ENCODE measurements at regions not wholly inside any gene's neighbourhood (a gene's known extent, or its start where the extent isn't known, plus 50 kb on each side); places are given as distances from the start of the nearest gene placed in this dataset.

DNA sequence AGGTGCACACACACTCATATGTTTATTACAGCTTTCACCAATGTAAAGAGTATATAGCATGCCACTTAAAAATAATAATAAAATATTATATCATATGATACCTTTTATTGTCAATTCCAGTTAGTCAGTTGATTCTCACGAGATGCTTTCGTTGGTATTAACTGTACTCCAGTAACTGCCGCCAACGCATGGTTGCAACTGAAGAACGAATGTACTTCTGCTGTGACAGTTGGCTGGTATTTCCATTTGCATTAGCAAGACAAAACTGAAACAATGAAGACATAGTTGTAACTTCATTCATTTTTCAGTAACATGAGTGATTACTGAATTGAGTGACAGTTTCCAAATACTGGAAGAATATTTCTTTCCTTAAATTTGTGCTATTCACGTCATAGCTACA is 70.5 kb upstream of the PRKCQ start:
- no peak overlapping the region for H3K27ac Mint-ChIP-seq
- H3K4me3 Mint-ChIP-seq = no peak overlapping the region
- H3K4me1 Mint-ChIP-seq = no peaks in the 10 kb centered on the region
- H3K9me3 Mint-ChIP-seq = no peaks in the 10 kb centered on the region
- H3K27me3 Mint-ChIP-seq = peaks cover 23% of the 10 kb centered on the region
- no peaks in the 10 kb centered on the region for H3K36me3 Mint-ChIP-seq
- ATAC-seq = no peak

DNA sequence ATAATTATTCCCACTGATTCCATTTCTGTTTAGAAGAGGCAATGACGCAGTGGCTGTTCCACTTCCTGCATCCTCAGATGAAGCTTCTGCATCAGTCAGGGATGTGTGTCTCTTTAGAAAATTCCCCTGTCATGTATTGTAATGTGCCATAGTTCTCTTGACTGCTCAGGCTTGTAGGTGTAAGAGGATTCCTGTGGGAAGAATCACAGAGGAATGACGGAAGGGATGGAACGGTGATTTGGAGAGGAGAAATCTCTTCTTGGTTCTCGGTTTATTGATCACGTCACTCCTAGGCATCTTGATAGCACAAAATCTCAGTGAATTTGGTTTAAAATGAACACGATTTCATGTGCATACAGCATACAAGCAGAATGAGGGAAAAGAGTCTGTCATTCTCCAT is 69.8 kb upstream of the PRKCQ start:
- Mint-ChIP-seq H3K4me3 (no peak overlapping the region), H3K9me3 (no peaks in the 10 kb centered on the region), H3K4me1 (no peaks in the 10 kb centered on the region), H3K27me3 (peaks cover 18% of the 10 kb centered on the region), H3K36me3 (no peaks in the 10 kb centered on the region), H3K27ac (no peak overlapping the region)
- no peak for ATAC-seq

DNA sequence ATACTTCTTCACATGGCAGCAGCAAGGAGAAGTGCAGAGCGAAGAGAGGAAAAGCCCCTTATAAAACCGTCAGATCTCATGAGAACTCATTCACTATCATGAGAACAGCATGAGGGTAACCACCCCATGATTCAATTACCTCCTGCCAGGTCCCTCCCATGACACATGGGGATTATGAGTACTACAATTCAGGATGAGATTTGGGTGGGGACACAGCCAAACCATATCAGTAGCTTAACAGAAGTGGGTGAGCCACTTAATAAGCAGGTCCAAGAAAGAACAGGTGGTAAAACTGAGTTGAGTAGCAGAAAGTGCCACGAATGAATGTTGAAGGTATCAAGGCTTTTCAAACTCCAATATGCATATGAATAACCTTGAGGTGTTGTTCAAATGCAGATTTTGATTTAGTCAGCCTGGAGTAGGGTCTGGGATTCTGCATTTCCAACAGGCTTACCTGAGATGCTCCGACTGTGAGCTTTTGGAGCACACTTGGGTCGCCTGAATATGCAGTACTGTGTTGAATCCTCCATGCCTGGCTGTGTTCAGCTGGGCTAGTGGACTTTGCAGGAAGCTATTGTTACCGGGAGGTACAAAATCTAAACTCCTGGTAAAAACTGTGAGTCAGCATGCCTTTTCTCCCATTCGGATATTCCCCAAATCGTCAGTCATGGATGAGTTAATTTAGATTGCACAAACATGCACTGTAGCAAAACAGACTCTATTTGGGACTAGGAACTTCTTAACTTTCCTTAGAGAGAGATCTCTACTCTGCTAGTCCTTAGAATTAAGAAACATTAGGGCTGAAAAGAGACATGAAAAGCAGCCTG is 69.0 kb upstream of the PRKCQ start:
- Mint-ChIP-seq H3K4me1 (no peaks in the 10 kb centered on the region), H3K9me3 (no peaks in the 10 kb centered on the region), H3K4me3 (no peak overlapping the region), H3K36me3 (no peaks in the 10 kb centered on the region), H3K27ac (no peak overlapping the region), H3K27me3 (peaks cover 15% of the 10 kb centered on the region)
- ATAC-seq = no peak

DNA sequence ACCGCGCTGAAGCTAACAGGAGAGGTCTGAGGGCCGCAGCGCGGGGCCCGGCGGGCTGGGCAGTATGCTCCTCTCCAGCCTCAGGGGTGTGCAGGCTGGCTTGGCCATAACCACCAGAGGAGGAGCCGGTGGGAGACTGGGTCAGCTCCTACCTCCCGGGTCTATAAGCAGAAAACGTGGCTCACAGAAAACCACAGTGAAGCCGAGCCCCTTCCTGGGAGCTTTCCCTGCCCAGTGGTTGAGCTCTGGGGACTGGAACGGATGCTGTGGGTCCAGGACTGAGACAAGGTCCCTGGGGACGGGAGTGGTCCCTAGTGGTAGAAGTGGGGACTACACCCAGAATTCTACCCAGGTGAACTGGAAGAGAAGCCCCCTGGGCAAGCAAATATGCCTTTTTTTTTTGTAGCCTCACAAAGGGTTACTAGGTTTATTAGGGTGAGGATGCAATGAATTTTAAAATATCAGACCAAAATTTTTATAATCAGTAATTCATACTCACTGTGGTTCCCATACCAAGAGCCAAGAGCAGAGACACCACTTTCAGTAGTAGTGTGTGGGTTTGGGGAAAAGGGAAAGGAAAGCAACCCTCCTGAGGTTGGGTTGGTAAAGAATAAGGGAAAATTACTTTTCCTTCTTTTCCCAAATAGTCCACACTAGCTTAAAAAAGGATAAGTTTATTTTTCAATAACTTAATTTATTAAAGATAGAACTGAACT is 67.9 kb upstream of the PRKCQ start:
- no peaks in the 10 kb centered on the region for H3K4me1 Mint-ChIP-seq
- H3K9me3 Mint-ChIP-seq = no peaks in the 10 kb centered on the region
- ATAC-seq = peak; percentile 27
- no peaks in the 10 kb centered on the region for H3K36me3 Mint-ChIP-seq
- no peak overlapping the region for H3K27ac Mint-ChIP-seq
- H3K27me3 Mint-ChIP-seq = peaks cover 7% of the 10 kb centered on the region
- no peak overlapping the region for H3K4me3 Mint-ChIP-seq

DNA sequence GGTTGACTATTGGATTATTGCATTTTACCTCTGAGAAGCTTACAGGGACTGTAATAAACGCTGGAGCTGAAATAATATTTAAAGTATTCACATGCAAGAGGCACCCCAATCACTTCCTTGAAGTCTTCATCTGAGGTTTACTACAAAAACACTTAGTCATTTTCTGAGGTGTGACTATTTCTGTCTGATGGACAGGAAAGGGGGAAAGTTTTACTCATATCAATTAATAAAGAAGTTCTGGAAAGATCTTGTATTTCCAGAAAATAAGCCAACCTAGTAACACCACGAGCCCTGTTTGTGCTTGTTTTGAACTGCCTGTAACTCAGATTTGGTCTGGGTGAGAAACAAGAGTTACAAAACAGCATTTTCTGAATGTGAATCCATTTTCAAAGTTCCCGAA is 63.9 kb upstream of the PRKCQ start:
- Mint-ChIP-seq H3K9me3 (no peaks in the 10 kb centered on the region), H3K27ac (no peak overlapping the region), H3K4me1 (no peaks in the 10 kb centered on the region), H3K27me3 (peaks cover 17% of the 10 kb centered on the region), H3K4me3 (no peak overlapping the region), H3K36me3 (no peaks in the 10 kb centered on the region)
- ATAC-seq = no peak

DNA sequence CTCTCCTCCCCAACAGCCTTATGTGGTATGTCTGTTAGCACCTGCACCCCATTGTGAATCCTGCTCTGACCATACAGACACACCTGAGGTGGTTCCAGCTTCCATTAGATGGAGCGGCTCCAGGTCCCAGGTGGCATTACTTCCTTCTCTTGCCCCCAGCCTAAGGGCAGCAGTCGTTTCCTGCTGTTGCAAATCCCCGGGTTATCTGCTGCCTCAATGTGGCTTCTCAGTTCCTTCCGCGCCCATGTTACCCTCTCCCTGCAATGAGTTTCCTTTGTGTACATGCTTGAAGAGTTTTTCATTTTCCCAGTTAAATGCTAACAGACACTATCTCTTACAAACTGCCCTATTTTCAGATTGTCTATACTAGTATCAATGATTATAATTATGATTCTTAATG is 62.8 kb upstream of the PRKCQ start:
- ATAC-seq = no peak
- Mint-ChIP-seq H3K9me3 (no peaks in the 10 kb centered on the region), H3K27ac (no peak overlapping the region), H3K4me1 (no peaks in the 10 kb centered on the region), H3K27me3 (peaks cover 17% of the 10 kb centered on the region), H3K36me3 (no peaks in the 10 kb centered on the region), H3K4me3 (no peak overlapping the region)

DNA sequence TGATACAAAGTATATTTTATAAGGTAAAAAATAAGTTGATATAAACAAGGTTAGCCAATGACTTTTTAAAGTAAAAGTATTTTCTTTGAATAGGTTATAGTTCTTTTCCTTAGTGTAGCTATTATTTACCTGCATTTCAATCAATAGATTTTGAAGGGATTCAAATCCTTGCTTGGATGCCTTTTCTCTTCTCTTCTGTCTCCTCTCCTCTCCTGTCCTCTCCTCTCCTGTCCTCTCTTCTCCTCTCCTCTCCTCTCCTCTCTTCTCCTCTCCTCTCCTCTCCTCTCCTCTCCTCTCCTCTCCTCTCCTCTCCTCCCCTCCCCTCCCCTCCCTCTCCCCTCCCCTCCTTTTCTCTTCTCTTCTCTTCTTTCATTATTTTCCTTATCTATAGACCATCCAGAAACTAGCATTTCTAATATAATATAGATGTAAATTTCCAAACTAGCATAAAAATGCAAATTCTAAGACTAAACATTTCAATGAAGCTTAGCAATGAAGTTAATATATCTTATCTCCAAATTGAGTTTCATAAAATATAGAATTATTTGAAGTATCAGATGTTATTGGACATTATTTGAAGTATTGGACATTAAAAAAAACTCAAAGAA is 60.5 kb upstream of the PRKCQ start:
- no peak for ATAC-seq
- H3K27ac Mint-ChIP-seq = no peak overlapping the region
- no peak overlapping the region for H3K4me3 Mint-ChIP-seq
- no peaks in the 10 kb centered on the region for H3K4me1 Mint-ChIP-seq
- H3K27me3 Mint-ChIP-seq = peaks cover 17% of the 10 kb centered on the region
- H3K36me3 Mint-ChIP-seq = no peaks in the 10 kb centered on the region
- H3K9me3 Mint-ChIP-seq = no peaks in the 10 kb centered on the region

DNA sequence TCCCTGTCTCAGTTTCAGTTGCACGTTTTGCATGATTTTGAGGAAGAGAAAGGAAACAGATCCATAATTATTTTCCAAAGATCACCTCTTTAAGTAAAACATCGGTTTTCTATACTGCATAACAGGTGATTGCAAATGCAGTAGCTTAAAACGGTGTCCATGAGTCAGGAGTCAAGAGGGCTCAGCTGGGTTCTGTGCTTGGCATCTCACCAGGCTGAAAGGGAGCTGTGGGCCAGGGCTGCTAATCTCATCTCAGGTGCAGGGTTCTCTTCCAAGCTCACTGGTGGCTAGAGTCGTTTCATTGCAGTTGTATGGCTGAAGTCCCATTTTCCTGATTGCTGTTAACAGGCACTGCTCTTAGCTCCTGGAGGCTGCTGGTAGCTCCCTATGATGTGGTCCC is 57.0 kb upstream of the PRKCQ start:
- H3K4me3 Mint-ChIP-seq = no peak overlapping the region
- H3K27ac Mint-ChIP-seq = no peak overlapping the region
- peaks cover 32% of the 10 kb centered on the region for H3K27me3 Mint-ChIP-seq
- no peaks in the 10 kb centered on the region for H3K9me3 Mint-ChIP-seq
- no peaks in the 10 kb centered on the region for H3K4me1 Mint-ChIP-seq
- H3K36me3 Mint-ChIP-seq = no peaks in the 10 kb centered on the region
- no peak for ATAC-seq

DNA sequence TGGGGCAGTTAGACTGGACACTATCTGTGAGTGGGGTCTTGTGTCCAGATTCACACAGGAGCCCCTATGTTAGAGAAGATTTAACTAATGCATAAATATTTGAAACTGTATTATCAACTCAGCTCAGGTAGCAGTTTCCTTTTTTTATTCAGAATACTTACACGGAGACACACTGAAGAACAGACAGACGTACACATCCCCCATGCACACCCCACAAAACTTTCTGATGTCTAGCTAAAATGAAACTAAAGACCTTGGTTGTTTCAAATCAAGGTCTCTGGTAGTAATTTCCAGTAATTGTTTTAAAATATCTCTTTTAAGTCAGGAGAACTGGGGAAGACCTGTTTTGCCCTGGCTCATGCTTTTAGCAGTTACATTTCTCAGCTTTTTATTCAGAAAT is 55.7 kb upstream of the PRKCQ start:
- H3K9me3 Mint-ChIP-seq = no peaks in the 10 kb centered on the region
- no peak overlapping the region for H3K4me3 Mint-ChIP-seq
- H3K36me3 Mint-ChIP-seq = no peaks in the 10 kb centered on the region
- peaks cover 38% of the 10 kb centered on the region for H3K27me3 Mint-ChIP-seq
- H3K27ac Mint-ChIP-seq = no peak overlapping the region
- no peak for ATAC-seq
- H3K4me1 Mint-ChIP-seq = no peaks in the 10 kb centered on the region

Data from stimulated activated memory B cell treated with anti-CD40 and anti-IgM and Interleukin-4, amounts not matched to agents 10 μg/mL and 1 μg/mL and 100 μg/mL, for 72 hours (primary cell).